PC-9 (cell line): ENCODE measurements at regions not wholly inside any gene's neighbourhood (a gene's known extent, or its start where the extent isn't known, plus 50 kb on each side); places are given as distances from the start of the nearest gene placed in this dataset.

Source experiments
- EZH2 ChIP-seq: fragments of 200-600 bp; sonication (generic); IDR thresholded peaks from 2 replicates; pipeline ENCODE4 v1.8.0; 2017; ENCODE audit warnings: antibody characterized with exemption, low read depth
- TF ChIP-seq, protein P1 (sequence below): fragments of 200-600 bp; sonication (generic); conservative IDR thresholded peaks from 2 replicates; pipeline ENCODE4 v1.6.1; 2017; ENCODE audit warnings: mixed run types, antibody characterized with exemption, mild to moderate bottlenecking, moderate library complexity

DNA sequence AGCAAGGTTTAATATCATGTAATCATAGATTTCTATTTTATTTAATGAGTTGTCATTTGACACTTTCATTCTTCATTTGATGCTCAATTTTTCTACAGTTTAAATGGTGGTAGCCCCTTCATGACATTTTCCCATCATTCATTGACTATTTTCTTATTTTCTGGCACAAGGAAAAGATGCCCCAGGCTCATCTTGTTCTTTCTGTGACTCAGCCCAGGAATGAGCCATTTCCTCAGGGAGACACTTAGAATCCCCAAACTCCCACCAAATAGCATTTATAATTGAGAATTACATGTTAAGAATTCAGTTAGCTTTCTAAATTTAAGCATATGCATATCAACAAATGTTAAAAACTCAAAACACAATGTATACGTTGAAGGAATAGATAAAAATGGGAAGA is 222.3 kb downstream of the KIF20B start:
- TF ChIP-seq, protein P1, sequence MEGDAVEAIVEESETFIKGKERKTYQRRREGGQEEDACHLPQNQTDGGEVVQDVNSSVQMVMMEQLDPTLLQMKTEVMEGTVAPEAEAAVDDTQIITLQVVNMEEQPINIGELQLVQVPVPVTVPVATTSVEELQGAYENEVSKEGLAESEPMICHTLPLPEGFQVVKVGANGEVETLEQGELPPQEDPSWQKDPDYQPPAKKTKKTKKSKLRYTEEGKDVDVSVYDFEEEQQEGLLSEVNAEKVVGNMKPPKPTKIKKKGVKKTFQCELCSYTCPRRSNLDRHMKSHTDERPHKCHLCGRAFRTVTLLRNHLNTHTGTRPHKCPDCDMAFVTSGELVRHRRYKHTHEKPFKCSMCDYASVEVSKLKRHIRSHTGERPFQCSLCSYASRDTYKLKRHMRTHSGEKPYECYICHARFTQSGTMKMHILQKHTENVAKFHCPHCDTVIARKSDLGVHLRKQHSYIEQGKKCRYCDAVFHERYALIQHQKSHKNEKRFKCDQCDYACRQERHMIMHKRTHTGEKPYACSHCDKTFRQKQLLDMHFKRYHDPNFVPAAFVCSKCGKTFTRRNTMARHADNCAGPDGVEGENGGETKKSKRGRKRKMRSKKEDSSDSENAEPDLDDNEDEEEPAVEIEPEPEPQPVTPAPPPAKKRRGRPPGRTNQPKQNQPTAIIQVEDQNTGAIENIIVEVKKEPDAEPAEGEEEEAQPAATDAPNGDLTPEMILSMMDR = no peak
- no peak for TF ChIP-seq EZH2
